Stimulated activated CD4-positive, alpha-beta T cell treated with anti-CD3 and anti-CD28 coated beads, Interleukin-15, amount 100 ng/mL, for 48 hours (primary cell): ENCODE measurements at regions not wholly inside any gene's neighbourhood (a gene's known extent, or its start where the extent isn't known, plus 50 kb on each side); places are given as distances from the start of the nearest gene placed in this dataset.

Experiments used
- DNase-seq, 2 donors: peaks; one replicate each; pipeline ENCODE4 v3.0.0-alpha.2; 2020; ENCODE audit warnings: low read depth in 2 of 2

DNA sequence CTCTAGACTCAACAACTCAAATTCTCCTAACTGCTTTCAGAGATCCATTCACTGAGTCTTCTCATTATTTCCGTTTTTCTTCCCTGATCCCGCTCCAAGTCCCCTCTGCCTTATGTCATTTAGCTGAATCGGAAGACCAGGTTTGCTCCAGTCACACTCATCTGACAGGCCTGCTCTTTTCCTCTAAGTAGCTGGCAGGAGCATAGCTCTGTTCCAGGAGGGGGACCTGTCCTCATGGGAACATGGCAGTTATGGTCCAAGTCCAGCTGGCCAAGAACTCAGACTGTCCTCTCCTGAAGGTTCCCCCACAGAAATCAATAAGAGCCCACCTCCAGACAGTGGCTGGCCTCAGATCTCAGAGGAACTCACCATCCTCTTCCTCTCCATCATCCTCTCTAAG lies 130.9 kb upstream of the SERP2 start:
- DNase-seq, result no peak

DNA sequence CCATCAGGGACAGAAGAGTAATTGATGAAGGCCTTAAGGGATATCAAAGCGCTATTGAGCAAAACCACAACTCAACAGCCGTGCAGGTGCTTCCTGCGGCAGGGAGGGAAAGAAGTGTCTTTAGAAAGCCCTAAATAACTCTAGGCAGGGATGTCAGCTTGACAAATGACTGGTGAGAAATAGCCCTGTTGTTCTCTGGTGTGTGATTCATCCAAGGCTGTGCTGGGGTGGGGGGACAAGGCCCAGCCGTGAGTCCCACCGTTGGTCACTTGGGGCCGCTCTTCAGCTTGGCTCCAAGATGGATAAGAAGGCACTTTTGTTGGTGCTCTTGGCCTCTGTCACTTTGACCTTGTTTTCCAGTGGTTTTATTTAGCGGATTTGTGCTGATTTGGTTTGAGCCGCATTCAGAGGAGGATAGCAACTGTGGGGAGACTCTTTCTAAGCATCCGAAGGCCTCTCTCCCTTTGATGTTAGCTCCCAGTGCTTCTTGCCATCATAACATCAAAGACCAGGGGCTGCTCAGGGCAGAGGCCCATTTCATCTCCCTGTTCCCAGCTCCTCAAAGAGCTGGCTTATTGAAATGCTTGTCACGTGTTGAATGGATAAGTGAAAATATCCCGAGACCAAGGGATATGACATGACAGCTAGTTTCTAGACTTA lies 130.3 kb upstream of the SERP2 start:
- DNase-seq, result peak in 1 of 2 donors; percentile 5

DNA sequence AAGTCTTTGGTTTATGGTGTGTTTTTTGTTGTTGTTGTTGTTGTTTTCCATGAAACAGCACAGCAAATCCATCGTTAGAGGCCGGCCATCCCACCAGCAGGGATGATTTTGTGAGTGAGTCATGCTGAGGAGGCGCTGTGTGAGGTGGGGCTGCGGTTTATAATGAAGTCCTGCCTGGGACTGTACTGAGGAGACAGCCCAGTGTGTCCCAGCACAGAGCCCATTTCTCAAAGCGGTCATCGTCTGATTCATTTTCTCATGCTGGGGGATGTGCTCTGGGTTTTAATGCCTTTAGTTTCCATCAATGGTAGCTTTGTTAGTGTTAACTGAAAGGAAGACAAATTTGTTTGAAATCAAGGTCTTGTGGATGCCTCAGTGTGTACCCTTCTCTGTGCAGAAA lies 129.3 kb upstream of the SERP2 start:
- DNase-seq, result no peak

DNA sequence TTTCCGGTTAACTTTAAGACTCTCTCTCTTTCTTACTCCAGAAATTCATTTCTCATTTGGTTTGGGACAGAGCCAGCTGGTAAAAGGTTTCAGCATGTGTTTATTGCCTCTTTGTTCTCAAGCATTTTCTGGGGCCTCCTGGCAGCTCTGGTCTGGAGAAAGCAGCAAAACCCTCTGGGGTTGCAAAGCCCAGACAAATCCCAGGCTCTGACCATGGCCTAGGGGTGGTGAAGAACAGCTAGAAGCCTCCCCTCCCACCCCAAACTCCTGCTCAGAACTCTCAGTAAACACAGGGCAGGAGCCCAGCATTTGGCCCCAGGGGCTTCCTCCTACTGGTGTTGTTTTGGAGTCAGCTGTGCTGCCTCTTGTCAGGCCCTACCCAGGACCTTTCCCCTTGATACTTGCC lies 124.2 kb upstream of the SERP2 start:
- no peak for DNase-seq

DNA sequence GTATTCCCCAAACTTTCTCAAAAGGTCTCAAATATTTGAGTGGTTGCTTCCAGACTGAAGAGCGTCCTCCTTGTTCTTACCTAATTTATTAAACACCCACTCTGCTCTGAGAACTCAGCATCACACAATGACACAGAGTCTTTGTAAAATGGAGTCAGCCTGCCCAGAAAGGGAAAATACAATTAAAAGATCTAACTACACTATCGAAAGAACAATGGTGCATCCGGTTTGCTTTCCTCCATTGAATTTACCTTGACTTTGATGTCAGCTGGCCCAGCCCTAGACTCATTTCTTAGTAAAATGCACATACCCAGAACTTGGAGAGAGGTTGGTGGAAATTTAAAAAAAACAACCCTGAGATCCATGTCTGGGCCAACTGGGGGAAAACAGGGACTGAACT lies 120.7 kb upstream of the SERP2 start:
- DNase-seq, result no peak

DNA sequence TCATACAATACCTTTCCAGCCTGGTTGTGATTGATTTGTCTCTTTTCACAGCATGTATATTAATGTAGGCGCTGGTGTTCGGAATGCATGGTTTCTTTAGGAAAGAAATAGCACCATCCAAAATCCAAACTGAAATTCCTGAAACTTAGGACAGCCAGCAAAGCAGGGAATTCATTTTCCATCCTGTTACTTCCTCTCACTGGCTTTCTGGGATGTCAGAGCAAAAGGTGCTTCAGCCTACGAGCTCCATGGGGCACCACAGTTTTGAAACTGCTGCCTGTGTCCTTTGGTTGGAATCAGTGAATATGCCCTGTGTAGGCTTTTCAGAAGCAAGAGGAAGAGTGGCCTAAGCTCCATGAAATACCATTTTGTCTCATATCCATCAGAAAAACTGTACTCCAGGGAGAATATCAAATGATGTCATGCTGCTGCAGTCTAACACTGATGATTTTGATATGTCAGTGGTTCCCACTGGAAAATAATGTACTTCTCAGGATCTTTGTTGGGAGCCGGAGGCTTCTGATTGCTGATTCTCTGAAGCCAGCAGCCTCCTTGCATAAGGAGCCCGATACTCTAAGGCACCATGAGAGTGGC lies 117.8 kb upstream of the SERP2 start:
- no peak for DNase-seq

DNA sequence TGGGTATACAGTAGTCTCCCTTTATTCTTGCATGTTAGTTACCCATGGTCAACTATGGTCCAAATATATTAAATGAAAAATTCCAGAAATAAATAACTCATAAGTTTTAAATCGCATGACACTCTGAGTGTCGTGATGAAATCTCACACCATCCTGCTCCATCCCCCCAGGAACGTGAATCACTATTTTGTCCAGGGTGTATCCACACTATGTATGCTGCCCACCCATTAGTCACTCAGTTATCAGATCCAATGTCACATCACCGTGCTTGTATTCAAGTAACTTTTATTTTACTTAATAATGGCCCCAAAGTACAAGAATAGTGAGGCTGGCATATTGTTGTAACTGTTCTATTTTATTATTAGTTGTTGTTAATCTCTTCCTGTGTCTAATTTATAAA lies 115.8 kb upstream of the SERP2 start:
- no peak for DNase-seq

DNA sequence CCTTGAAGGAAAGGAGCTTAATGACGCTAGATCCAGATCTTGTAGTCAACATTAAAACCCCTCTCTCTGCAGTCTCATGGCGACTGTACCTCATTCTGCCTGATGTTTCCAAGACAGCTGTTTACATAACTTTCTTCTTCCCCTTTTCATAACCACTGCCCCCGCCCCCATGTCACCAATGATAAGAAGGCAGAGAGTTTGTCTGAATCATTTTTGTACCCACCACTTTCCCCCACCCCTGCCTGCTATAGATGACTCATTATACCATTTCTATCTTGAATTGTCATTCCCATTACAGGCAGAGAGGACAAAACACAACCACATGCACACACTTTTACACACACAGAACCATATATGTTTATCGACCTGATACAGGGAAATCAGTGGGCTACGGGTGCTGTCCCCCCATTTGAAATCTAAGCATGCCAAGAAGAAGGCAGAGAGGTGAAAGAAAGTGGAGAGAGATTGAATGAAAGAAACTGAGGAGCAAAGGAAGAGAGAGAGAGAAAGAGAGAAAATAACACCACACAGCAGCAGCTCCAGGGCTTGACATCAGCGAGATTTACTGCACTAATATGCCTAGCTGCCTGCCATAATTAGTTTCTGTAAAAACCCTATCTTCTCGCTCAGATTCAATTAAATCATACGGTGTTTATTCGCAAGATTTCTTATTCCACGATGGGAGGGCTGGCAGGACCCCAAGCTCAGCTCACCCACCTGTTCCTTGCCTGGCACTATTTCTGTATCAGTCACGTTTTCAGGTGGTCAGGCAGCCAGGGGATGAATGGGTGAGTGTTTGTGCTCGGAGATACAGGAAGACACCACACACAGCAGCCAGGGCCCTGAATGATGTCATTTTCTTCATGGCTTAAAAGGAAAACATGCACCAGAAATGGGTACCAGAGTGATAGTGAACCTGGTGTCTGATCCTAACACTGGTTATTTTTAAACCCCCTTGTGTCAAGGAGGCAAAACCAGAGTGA lies 114.3 kb upstream of the SERP2 start:
- peak; percentile 64 to 74 for DNase-seq

DNA sequence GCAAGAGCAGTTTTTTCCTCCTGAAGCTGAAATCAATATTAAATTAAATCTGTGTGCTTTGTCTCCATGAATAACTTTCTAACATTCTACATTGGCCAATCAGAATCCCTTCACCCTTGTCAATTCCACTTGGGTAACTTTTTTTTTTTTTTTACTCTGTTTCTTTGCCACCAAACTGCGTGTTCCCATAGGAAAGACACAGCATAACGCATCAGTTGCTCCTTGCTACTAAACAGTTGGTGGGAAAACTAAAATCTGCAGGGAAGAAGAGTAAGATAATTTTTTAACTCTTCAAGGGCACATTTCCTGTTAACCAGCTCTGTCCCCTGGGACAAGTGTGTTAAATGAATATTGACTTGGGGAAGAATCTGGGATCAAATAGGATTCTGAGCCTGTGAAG lies 113.3 kb upstream of the SERP2 start:
- DNase-seq, result no peak

DNA sequence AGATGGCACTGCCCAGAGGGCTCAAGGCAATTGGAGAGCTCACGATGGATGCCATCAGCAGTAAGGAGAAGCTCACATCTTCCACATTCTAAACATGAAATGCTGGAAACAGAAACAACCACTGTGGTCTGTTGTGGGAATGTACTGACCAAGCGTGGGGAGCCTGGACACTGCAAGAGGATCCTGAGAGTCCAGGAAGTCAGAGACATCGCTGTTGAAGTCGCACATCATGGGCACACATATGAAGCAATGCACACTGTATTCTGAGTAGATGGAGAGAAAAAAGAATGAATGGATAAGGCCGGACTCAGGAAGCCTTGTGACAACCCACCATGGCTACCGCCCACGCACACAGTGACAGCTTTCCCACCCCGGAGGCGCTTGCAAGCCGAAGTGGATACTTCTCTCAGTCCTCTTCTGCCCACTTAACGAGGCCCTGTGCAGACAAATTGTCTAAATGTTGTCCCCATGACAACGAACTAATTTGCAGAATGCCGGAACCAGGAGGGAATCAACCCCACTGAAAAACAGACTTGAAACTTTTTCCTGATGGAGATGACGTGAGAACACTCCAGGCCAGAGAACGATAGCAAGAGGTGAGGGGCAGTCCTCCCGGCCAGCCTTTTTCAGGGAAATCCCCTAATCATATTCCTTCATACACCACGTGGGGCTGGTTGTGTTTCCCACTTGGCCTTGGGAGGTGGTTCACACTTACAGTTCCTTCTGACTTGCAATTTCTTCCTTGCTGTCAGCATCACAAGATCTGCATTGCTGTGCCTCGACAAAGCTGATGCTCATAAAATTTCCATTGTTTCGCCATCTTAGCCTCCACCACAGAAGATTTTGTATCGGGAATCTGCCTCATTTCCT lies 109.6 kb upstream of the SERP2 start:
- no peak for DNase-seq

DNA sequence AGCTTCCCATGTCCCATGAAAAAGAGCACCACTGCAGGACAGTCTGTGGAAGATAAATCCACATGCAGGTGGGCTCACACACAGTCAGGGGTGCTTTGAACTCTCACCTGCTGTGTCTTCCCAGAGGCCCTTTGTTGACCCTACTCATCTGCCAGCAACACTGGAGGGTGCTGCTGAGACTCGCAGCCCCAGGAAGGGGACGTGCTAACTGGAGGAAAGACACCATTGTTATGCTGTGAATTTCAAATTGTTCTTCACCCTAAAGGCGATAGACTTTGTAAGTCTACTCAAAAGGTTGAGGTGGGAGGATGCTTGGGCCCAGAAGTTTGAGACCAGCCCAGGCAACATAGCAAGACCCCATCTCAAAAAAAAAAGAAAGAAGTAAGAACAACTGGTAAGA lies 107.3 kb upstream of the SERP2 start:
- DNase-seq, result no peak

DNA sequence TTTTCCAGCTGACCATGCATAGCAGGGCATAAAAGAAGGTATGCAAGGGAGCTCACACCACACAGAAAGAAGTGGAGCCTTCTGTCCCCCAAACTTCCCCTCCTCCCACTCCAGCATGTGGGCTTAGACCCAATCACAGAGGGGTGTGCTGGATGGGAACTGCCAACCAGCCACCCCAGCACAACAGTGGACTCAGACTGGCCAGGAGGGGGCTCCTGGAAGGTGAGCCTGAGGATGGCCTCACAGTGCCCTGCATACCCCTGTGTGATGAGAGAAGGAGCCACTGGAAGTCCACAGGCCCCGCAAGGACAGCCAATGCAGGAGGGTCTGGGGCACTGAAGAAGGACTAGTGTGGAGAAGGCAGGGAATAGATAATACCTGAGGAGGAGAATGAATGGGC lies 106.9 kb upstream of the SERP2 start:
- DNase-seq, result no peak

DNA sequence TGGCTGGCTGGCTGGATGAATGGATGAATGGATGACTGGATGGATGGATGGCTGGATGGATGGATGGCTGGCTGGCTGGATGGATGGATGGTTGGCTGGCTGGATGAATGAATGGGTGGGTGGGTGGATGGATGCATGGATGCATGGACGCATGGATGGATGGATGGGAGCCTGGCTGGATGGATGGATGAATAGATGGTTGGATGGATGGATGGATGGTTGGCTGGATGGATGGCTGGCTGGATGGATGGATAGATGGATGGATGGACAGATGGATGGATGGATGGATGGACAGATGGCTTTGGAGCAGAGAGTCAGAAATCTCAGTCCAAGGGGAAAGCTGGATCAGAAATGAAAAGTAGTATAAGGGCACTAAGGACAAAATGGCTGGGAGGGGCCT lies 106.4 kb upstream of the SERP2 start:
- DNase-seq, result no peak

DNA sequence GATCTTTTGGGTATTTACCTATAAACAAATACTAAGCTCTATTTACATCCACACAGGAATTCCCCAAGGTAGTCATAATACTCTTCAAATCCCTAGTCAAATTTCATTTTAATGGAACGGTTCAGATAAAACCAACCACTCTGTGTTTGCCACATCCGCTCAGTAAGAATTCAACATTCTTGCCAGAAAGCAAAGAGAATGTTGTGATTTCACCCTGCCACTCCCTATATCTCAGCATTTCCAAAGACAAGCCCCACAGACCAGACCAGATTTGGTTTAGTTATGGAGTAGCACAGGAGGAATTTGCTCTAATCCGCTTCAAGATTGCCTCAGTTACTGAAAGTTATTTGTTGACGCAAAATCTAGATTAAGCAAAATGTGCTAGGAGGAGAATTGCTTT lies 105.6 kb upstream of the SERP2 start:
- DNase-seq, result no peak

DNA sequence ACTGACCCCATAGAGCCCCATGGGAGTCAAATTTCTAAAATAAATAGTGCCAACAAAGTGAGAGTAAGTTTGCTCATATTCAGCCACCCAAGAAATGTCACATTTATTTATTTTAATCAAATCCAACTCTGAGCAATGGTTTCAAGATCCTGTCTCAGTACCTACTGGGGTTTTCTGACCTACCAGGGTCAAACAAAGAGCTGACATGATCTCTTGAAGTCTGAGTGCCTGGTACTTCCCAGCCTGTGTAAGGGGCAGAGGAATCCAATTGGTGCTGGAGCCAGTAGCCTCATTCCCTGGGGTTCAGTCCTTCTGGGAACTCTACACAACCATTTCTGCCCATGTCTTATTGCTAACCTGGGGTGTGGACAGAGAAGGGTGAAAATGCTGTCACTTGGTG lies 104.6 kb upstream of the SERP2 start:
- no peak for DNase-seq

DNA sequence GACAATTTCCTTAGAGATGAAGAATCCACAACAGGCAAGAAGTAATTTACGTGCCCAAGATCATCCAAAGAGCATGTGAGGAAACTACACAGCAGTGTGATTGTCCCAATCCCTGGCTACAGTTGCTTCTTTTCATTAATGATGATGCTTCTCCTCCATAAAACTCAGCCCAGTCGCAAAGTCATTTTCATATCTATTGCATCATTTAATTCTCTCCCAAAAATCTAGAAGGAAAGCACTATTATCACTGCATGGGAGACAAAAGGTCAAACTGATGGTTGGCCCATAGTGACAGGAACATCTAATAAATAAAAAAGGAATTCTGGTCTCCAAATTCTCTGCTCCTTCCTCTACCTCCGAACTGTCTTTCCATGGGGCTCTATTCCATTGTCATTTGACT lies 103.5 kb upstream of the SERP2 start:
- no peak for DNase-seq

DNA sequence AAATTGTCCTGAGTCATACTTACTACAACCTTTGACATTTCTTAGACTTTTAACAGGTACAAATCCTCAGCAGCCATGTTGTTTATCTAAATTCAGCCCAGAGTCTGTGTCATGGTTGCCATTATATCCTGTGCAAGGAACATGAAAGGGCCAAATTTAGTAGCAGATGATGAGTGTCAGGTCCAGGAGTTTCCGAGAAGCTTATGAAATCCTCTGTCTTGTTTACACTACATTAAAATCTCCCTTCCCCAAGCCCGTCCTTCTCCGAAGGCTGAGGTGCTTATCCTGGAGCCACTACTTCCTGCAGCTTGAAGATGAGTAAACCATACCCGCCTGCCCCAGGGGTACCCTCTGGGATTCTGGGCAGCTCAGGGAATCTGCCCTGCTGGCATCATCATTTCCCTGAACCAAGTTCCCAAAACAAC lies 102.6 kb upstream of the SERP2 start:
- no peak for DNase-seq

DNA sequence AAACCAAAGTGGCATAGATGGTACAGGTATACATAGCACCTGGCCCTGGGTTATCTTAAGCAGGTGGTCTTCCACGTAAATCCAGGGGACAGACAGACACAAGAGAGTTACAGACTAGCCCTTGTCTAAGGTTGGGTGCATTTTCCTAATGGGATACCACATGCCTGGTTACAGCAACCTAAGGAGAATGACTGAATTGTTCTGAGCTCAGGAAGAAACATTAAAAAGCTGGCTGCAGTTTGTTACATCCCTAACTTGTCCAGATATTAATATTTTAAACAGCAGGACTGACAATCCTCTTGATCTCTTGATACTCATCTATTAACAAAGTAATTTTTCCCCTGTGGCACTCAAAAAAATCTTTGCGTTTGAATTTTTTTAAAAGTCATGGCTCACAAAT lies 102.2 kb upstream of the SERP2 start:
- no peak for DNase-seq

DNA sequence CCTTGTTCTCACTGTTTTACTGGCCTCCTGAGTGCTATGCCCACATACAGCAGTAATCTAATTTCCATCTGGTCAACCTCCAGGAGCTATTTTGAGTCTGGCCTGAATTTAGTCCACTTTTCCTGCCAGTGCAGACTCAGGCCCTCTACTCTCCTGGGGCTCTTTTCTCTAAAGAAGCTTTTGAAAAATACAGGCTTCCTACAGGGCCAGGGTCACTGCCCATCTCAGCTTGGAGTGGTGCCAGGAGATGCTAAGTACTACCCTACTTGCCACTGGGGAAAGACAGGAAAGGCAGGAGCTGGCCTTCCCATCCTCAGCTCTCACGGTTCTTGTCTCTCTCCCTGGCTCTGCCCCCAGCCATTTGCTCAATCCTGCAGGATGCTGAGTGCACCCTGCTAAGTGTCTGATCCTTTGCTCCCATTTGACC lies 101.7 kb upstream of the SERP2 start:
- DNase-seq, result no peak

DNA sequence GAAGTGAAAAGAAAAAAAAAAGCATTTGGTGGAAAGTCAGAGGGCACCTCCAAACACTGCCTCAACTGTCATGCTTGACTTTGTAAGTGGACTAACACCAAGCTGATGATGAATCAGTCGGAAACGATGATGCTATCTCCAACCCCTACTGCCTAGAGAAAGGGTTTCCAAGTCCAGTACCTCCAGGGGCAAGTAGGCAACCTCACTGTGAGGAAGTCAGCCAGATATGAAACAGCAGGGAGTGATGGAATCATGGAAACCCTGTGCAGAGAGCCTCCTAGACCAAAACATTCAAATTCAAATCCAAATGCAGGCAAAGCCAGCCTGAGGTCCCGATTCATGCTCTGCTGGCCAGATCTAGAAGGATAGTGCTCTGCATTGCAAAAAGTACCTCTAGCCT lies 100.9 kb upstream of the SERP2 start:
- no peak for DNase-seq

DNA sequence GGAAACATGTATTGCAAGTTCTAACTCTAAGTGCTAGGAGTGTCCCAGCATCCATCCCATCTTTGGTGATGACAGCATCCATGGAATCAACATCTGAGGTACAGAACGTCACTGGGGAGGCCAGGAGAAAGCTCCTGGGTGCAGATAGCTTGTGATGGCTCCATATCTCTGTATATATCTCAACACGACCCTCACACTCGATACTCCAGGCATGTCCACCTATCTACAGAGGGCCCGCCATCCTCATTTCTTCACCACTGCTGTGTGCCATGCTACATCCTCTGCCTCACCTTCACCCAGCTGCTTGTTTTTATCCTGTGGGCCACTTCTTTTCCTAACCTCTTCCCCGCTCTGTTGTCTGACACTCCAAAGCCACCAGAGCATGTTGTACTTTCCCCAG lies 100.4 kb upstream of the SERP2 start:
- DNase-seq, result no peak
